NCI-H2081 treated with DMSO at 0.1 percent for 48 hours (cell line): ENCODE measurements at regions not wholly inside any gene's neighbourhood (a gene's known extent, or its start where the extent isn't known, plus 50 kb on each side); places are given as distances from the start of the nearest gene placed in this dataset.
"Not testable (repeated sequence)": the region's sequence is repeated elsewhere in the genome, so short reads cannot be mapped to it uniquely, and the experiment has no call there.

ENCODE experiments used
- DNase-seq: peaks from one replicate; lab custom pipeline; 2025; lab: John Stamatoyannopoulos, UW

GRCh38 chr3:4897765-4898453 lies 81.3 kb upstream of the BHLHE40 start:
- DNase-seq: no peak

- DNase-seq: no peak
Measured at GRCh38 chr3:4898454-4899313, 80.6 kb upstream of the BHLHE40 start.

GRCh38 chr3:4899710-4900109 lies 79.5 kb upstream of the BHLHE40 start:
- no peak for DNase-seq

DNA sequence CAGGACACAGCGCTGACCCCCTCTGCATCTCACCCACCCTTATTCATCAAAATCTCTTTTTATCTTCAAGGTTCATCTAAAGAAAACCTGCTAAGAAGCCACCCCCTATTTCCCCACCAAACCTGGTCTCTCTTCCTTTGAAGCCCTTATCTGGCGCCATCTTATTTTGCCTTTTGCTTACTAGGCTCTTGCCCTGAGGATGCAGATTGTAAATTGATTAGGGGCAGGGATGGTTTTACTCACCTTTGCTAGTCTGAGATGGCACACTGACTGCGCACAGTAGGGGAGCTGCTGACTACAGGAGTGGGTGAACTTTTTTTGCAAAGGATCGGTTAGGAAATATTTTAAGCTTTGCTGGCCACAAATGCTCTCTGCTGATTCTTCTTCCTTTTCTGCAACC lies 78.9 kb upstream of the BHLHE40 start:
- no peak for DNase-seq

GRCh38 chr3:4904811-4905695 lies 74.2 kb upstream of the BHLHE40 start:
- DNase-seq: no peak

DNA sequence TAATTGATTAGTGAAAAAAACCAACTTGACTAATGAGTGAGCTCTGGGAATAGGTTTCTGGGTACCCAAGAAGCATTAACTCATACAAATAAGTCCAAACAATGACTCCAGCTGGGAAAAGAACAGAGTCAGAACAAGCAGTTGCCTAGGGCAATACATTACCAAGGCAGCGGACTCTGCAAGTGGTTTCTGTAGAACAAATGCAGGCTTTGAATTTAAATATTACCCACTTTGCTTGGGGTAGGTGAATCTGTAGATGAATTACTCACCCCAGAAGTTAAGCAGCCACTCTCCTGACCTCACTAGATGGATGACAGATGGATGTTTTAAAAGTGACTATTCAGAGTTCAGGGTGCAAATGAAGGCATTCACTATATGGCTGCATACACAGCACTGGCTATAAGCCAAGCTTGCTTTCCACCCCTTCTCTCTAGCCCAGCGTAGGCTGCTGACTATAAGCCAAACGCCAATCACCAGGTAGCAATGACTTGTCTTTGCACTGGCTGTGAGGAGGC lies 73.1 kb upstream of the BHLHE40 start:
- peak; percentile 44 for DNase-seq

DNA sequence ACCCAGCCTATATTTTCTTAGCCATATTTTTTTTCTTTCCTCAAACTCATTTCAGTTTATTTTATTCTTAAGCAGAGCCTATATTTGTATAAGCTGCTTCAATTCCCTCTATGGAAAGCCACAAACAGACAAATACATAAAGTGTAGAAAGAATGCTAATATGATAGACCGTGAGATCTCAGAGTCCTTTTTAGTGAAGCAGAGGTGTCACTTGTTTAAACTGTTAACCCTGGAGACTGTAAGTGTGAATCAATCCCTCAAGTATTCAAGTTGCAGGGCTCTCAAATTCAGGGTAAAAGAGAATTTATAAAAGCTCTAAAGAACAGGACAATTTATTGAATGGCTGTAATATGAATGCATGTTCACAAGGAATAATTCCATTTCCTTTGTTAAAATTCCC lies 72.2 kb upstream of the BHLHE40 start:
- no peak for DNase-seq

DNA sequence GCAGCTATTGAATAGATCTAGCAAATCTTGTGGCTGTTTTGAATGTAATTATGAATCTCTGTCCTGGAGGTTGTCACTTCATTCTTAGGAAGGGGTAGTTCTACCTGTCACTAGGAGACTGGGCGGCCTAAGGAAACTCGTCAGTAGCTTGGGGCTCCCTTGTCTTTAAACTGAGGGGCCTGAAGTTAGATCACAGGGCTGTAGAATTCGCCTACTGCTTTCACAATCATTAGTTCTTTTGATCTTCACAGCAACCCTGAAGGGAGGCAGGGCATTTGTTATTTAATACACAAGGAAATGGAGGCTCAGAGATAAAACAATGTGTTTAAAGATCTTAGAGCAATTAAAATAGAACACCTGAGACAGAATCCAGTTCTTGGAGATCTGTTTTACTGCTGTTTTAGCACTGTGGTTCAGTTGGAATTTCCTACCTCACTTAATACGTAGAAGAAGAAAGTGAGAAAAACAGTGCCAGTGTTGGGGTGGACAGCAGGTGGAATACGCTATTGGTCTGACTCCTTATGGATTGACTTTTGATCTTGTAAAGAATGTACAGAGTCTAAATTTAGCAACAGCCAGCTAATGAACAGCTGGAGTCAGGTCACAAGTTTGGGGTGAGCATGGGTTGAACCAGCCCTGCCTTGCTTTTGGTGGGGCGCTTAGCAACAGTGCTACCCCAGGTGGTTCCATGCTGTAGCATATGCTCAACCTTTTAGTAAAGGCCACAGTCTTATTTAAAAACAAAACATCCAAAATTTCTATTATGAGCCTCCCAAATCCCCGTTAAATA lies 71.4 kb upstream of the BHLHE40 start:
- no peak for DNase-seq

DNA sequence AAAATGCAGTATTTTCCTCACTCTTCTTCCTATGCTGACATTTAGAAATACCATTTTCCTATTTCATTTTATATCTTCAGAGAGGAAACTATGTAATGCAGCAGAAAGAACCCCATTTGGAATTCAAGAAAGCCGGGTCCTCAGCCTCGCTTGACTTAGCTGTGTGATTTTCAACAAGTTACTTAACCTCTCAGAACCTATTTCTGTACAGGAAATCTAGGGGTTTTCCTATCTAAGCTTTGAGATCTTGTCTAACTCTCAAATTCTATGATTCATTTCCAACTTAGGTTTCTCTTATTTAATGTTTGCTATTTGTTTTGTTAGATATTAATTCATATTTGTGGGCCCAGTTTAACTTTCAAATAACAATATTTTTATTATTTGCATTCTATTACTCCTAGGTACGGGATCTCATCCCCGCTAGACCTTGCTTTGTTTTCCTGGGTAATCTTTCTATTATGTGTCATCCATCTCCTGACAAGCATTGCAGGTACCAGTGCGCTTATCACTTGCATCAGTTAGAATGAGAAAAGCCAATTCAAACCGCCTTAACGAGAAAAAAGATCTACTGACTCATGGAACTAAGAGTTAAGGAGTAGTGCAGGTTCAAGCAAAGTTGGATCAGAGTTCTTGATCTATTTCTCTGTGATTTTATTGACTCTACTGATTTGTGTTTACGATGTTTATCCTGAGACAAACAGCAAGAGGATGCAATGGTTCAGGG lies 70.6 kb upstream of the BHLHE40 start:
- DNase-seq: no peak

DNA sequence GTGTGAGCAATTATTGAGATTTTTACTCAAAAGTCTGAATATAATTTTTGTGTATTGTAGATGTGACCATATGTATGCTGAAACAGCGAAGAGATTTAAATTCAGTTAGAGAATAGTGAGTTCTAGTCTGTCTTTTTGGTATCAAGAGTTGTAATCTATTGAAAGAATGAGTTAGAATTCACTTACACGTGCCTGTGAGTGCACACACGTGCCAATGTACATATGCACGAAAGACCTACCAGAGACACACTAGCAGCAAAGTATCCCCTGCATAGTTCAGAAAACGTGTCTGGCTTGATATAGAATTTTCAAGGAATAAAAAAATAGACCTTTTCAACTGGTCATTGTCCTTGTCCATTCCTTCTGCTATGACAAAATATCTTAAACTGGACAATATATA lies 64.8 kb upstream of the BHLHE40 start:
- no peak for DNase-seq

GRCh38 chr3:4921589-4921988 lies 57.6 kb upstream of the BHLHE40 start:
- not testable (repeated sequence) for DNase-seq

DNA sequence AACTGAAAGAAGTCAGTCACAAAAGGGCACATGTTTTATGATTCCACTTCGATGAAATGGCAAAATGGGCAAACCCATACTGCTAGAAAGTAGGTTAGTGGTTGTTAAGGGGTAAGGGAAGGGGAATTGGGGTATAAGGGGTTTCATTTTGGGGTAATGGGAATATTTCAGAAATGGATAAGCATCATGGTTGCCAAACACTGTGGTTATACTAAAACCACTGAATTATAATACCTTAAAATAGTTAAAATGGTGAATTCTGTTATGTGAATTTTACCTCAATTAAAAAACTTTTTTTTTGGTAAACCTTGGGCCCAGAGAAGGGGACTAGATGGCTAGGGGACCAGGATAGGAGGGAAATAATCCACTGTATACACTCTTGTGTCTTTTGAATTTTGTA lies 52.3 kb upstream of the BHLHE40 start:
- no peak for DNase-seq

- DNase-seq: no peak
Measured at GRCh38 chr3:4928277-4928789, 50.9 kb upstream of the BHLHE40 start.
